HL-60 (cell line): ENCODE measurements at regions not wholly inside any gene's neighbourhood (a gene's known extent, or its start where the extent isn't known, plus 50 kb on each side); places are given as distances from the start of the nearest gene placed in this dataset.

Experiments used
- DNase-seq, 2 experiments: peaks; one replicate each; pipeline ENCODE4 v3.0.0-alpha.2; 2010 to 2020; ENCODE audit warnings: low read depth in 1 of 2, low spot score in 1 of 2
- H3K27ac ChIP-seq: fragments of 250-450 bp; sonication (Bioruptor Pico); replicated peaks from 2 replicates; pipeline ENCODE4 v1.5.1; 2020; ENCODE audit warnings: mild to moderate bottlenecking, moderate library complexity
- H3K27me3 ChIP-seq: fragments of 250-450 bp; sonication (Bioruptor Pico); 2 replicates; pipeline ENCODE4 v1.5.1; 2021; ENCODE audit warnings: mild to moderate bottlenecking, moderate library complexity; ENCODE audit not compliant: insufficient read depth, poor library complexity, severe bottlenecking
- H3K4me3 ChIP-seq: replicated peaks from 2 replicates; pipeline ENCODE4 v1.5.1; 2011; ENCODE audit warnings: mild to moderate bottlenecking, control low read depth, low read length; ENCODE audit not compliant: insufficient read depth
- GABPA ChIP-seq: IDR thresholded peaks from 2 replicates; pipeline ENCODE4 v1.6.1; 2012; ENCODE audit warnings: low read depth
- POLR2AphosphoS5 ChIP-seq: IDR thresholded peaks from 2 replicates; pipeline ENCODE4 v1.6.1; 2012; ENCODE audit warnings: low read depth
- SPI1 ChIP-seq: IDR thresholded peaks from 2 replicates; pipeline ENCODE4 v1.6.1; 2012; ENCODE audit warnings: low read depth, mild to moderate bottlenecking, borderline replicate concordance
- TF ChIP-seq, protein P1 (sequence below): IDR thresholded peaks from 2 replicates; pipeline ENCODE4 v1.6.1; 2012; ENCODE audit warnings: low read depth; ENCODE audit not compliant: insufficient replicate concordance
- TF ChIP-seq, protein P2 (sequence below): IDR thresholded peaks from one replicate; pipeline ENCODE4 v1.5.1; 2011; ENCODE audit warnings: low read length, control low read depth, inconsistent platforms; ENCODE audit not compliant: insufficient read depth

DNA sequence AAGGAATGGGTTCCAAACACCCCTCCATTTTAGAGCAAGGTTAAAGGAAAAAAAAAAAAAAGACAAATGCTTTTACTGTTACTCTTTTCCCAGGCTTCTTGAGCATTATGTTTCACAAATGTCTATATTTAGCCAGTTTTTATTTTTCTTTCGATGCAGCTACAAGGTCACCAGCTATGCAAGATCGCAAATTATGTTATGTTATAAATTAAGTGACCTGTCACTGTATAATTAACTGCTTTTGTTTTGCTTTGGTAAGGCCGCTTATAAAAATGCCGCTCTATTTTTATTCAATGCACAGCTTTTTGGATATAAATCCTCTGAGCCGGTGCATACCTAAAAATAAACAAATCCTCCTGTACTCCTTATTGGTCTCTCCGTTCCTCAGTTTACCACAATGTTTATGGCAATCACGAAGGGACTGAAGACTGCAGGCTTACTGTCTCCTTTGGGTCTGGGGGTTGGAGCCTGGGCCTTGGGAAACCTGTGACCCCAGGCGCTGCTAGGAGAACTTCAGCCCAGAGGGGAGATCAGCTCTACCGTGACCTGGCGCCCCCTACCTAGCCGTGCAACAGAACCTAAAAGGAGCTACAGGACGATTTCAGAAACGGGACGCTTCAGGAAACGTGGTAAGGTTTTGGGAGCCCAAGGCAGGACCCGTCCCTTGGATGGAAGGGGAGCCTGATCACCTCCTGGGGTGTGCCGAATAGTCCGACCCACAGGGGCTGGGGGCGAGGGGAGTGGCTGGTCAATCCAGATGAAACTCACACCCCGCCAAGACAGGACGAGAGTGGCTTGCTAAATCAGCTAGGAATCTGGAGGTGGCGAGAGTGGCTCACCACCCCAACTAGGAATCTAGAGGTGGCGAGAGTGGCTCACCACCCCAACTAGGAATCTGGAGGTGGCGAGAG lies 101.2 kb upstream of the CD55 start:
- no peak overlapping the region for H3K27ac ChIP-seq
- H3K27me3 ChIP-seq = no peaks in the 10 kb centered on the region
- H3K4me3 ChIP-seq = no peak overlapping the region
- TF ChIP-seq, protein P1, sequence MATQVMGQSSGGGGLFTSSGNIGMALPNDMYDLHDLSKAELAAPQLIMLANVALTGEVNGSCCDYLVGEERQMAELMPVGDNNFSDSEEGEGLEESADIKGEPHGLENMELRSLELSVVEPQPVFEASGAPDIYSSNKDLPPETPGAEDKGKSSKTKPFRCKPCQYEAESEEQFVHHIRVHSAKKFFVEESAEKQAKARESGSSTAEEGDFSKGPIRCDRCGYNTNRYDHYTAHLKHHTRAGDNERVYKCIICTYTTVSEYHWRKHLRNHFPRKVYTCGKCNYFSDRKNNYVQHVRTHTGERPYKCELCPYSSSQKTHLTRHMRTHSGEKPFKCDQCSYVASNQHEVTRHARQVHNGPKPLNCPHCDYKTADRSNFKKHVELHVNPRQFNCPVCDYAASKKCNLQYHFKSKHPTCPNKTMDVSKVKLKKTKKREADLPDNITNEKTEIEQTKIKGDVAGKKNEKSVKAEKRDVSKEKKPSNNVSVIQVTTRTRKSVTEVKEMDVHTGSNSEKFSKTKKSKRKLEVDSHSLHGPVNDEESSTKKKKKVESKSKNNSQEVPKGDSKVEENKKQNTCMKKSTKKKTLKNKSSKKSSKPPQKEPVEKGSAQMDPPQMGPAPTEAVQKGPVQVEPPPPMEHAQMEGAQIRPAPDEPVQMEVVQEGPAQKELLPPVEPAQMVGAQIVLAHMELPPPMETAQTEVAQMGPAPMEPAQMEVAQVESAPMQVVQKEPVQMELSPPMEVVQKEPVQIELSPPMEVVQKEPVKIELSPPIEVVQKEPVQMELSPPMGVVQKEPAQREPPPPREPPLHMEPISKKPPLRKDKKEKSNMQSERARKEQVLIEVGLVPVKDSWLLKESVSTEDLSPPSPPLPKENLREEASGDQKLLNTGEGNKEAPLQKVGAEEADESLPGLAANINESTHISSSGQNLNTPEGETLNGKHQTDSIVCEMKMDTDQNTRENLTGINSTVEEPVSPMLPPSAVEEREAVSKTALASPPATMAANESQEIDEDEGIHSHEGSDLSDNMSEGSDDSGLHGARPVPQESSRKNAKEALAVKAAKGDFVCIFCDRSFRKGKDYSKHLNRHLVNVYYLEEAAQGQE = no peak
- no peak for TF ChIP-seq GABPA
- no peak for TF ChIP-seq POLR2AphosphoS5
- no peak for TF ChIP-seq SPI1
- TF ChIP-seq, protein P2, sequence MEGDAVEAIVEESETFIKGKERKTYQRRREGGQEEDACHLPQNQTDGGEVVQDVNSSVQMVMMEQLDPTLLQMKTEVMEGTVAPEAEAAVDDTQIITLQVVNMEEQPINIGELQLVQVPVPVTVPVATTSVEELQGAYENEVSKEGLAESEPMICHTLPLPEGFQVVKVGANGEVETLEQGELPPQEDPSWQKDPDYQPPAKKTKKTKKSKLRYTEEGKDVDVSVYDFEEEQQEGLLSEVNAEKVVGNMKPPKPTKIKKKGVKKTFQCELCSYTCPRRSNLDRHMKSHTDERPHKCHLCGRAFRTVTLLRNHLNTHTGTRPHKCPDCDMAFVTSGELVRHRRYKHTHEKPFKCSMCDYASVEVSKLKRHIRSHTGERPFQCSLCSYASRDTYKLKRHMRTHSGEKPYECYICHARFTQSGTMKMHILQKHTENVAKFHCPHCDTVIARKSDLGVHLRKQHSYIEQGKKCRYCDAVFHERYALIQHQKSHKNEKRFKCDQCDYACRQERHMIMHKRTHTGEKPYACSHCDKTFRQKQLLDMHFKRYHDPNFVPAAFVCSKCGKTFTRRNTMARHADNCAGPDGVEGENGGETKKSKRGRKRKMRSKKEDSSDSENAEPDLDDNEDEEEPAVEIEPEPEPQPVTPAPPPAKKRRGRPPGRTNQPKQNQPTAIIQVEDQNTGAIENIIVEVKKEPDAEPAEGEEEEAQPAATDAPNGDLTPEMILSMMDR = no peak
- DNase-seq = no peak

DNA sequence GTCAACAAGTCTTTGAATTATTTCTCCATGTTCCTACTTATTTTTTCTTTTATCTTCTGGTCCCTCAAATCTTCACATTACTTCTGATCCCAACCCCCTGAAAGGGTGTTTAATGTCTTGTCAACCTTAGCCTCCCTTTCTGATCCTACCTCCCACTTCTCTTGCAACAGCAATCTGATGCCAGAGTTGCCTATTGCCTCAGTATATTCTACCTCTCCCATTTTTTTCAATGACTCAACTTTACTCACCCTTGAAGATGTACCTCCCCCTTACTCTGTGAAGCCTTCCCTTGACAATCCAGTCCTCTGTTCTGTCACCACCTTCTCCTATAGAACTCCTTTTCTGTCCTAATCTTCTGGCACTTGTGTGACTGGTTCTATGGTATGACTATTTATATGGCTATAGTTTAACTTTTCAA lies 99.5 kb upstream of the CD55 start:
- Histone ChIP-seq H3K4me3 (no peak overlapping the region), H3K27me3 (no peaks in the 10 kb centered on the region), H3K27ac (no peak overlapping the region)
- no peak for DNase-seq
- TF ChIP-seq POLR2AphosphoS5 (no peak), SPI1 (no peak), GABPA (no peak)
- TF ChIP-seq, protein P2 = no peak
- TF ChIP-seq, protein P1 = no peak

DNA sequence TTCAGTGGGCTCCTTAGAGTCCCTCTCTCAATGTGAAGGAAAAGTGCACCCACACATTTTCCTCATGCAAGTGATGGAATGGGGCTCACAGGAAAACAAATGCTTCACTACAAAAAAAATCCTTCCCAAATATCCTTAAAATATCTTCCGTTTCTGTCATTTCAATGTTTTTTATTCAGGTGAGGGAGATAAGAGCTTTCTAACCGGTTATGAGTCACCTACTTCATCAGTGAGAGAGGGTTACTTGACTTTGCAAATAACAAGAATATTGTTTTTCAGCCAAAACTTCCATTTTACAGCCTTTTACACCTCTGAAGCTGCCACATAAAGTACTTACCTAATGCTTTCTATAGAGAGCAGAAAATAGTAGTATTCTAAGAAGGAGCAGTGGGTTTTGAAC lies 98.3 kb upstream of the CD55 start:
- H3K27me3 ChIP-seq = no peaks in the 10 kb centered on the region
- TF ChIP-seq, protein P1 = no peak
- TF ChIP-seq, protein P2 = no peak
- no peak for TF ChIP-seq SPI1
- TF ChIP-seq GABPA = no peak
- TF ChIP-seq POLR2AphosphoS5 = no peak
- no peak for DNase-seq
- no peak overlapping the region for H3K27ac ChIP-seq
- no peak overlapping the region for H3K4me3 ChIP-seq
